Hepatocyte (in vitro differentiated cells): ENCODE measurements at regions not wholly inside any gene's neighbourhood (a gene's known extent, or its start where the extent isn't known, plus 50 kb on each side); places are given as distances from the start of the nearest gene placed in this dataset.

Experiments
- DNase-seq: peaks from one replicate; pipeline ENCODE4 v3.0.0-alpha.2; 2016; ENCODE audit warnings: low spot score
- H2AFZ ChIP-seq: fragments of 200-600 bp; sonication (generic); 2 replicates; pipeline ENCODE4 v1.6.0; 2016; ENCODE audit warnings: antibody characterized with exemption, mild to moderate bottlenecking
- H3K27ac ChIP-seq: fragments of 200-600 bp; sonication (generic); 2 replicates; pipeline ENCODE4 v1.5.1; 2016; ENCODE audit warnings: mild to moderate bottlenecking
- H3K27me3 ChIP-seq: fragments of 200-600 bp; sonication (generic); 2 replicates; pipeline ENCODE4 v1.6.1; 2016
- H3K36me3 ChIP-seq: fragments of 200-600 bp; sonication (generic); replicated peaks from 2 replicates; pipeline ENCODE4 v1.5.1; 2016; ENCODE audit warnings: low read depth; ENCODE audit not compliant: insufficient read depth
- H3K4me1 ChIP-seq: fragments of 200-600 bp; sonication (generic); 2 replicates; pipeline ENCODE4 v1.5.1; 2016; ENCODE audit warnings: mild to moderate bottlenecking, moderate library complexity; ENCODE audit not compliant: insufficient read depth
- H3K4me2 ChIP-seq: fragments of 200-600 bp; sonication (generic); 2 replicates; pipeline ENCODE4 v1.6.0; 2016
- H3K4me3 ChIP-seq: fragments of 200-600 bp; sonication (generic); 2 replicates; pipeline ENCODE4 v1.5.1; 2016; ENCODE audit warnings: mild to moderate bottlenecking
- H3K79me2 ChIP-seq: fragments of 200-600 bp; sonication (generic); 2 replicates; pipeline ENCODE4 v1.6.0; 2017; ENCODE audit warnings: mild to moderate bottlenecking
- H3K9me2 ChIP-seq: fragments of 200-600 bp; sonication (generic); replicated peaks from 2 replicates; pipeline ENCODE4 v1.6.0; 2017; ENCODE audit warnings: mild to moderate bottlenecking; ENCODE audit not compliant: insufficient read depth
- H3K9me3 ChIP-seq: fragments of 200-600 bp; sonication (generic); 2 replicates; pipeline ENCODE4 v1.5.1; 2016; ENCODE audit warnings: low read depth, mild to moderate bottlenecking
- H4K20me1 ChIP-seq: fragments of 200-600 bp; sonication (generic); 2 replicates; pipeline ENCODE4 v1.6.0; 2016; ENCODE audit warnings: mild to moderate bottlenecking; ENCODE audit not compliant: insufficient read depth, poor library complexity, severe bottlenecking
- CTCF ChIP-seq: fragments of 200-600 bp; sonication (generic); IDR thresholded peaks from 2 replicates; pipeline ENCODE4 v1.5.1; 2016; ENCODE audit warnings: antibody characterized with exemption, mild to moderate bottlenecking; ENCODE audit not compliant: poor library complexity
- EZH2 ChIP-seq: fragments of 200-600 bp; sonication (generic); IDR thresholded peaks from 2 replicates; pipeline ENCODE4 v1.6.1; 2016; ENCODE audit warnings: antibody characterized with exemption, mild to moderate bottlenecking, borderline replicate concordance
- EZH2phosphoT487 ChIP-seq: fragments of 200-600 bp; sonication (generic); IDR thresholded peaks from one replicate; pipeline ENCODE4 v1.6.1; 2018; ENCODE audit warnings: antibody characterized with exemption, mild to moderate bottlenecking, low read depth, moderate library complexity; ENCODE audit not compliant: unreplicated experiment, severe bottlenecking
- WGBS: methylation state at CpG from one replicate; pipeline ENCODE4 v1.1.6; 2016; ENCODE audit warnings: low lambda C conversion rate; ENCODE audit errors: missing lambda C conversion rate; 5-methylcytosine and 5-hydroxymethylcytosine counted together

GRCh38 chr1:244159646-244160045 is 108.6 kb downstream of the ZBTB18 start:
- no peaks in the 10 kb centered on the region for H3K9me3 ChIP-seq
- no peaks in the 10 kb centered on the region for H4K20me1 ChIP-seq
- peaks cover 9% of the 10 kb centered on the region for H3K4me1 ChIP-seq
- H3K36me3 ChIP-seq, result no peaks in the 10 kb centered on the region
- TF ChIP-seq EZH2 (no peak), EZH2phosphoT487 (no peak), CTCF (no peak)
- no peak for DNase-seq
- WGBS, result over 99% methylated on average over 8 of the region's 8 CpGs
- no peak overlapping the region for H2AFZ ChIP-seq
- H3K27ac ChIP-seq, result no peak overlapping the region
- no peak overlapping the region for H3K4me3 ChIP-seq
- no peaks in the 10 kb centered on the region for H3K27me3 ChIP-seq
- no peaks in the 10 kb centered on the region for H3K9me2 ChIP-seq
- no peak overlapping the region for H3K4me2 ChIP-seq
- H3K79me2 ChIP-seq, result no peaks in the 10 kb centered on the region

- H3K27me3 ChIP-seq, result no peaks in the 10 kb centered on the region
- H3K4me2 ChIP-seq, result no peak overlapping the region
- no peaks in the 10 kb centered on the region for H3K79me2 ChIP-seq
- peaks cover 9% of the 10 kb centered on the region for H3K4me1 ChIP-seq
- no peaks in the 10 kb centered on the region for H3K9me2 ChIP-seq
- no peak for DNase-seq
- no peaks in the 10 kb centered on the region for H4K20me1 ChIP-seq
- H3K27ac ChIP-seq, result no peak overlapping the region
- H3K4me3 ChIP-seq, result no peak overlapping the region
- WGBS, result 89% methylated on average over 9 of the region's 9 CpGs
- no peak for TF ChIP-seq EZH2
- no peak for TF ChIP-seq EZH2phosphoT487
- TF ChIP-seq CTCF, result no peak
- H3K36me3 ChIP-seq, result no peaks in the 10 kb centered on the region
- H3K9me3 ChIP-seq, result no peaks in the 10 kb centered on the region
- no peak overlapping the region for H2AFZ ChIP-seq
Measured at GRCh38 chr1:244160455-244161235, 109.6 kb downstream of the ZBTB18 start.

GRCh38 chr1:244161236-244161510 is 110.1 kb downstream of the ZBTB18 start:
- Histone ChIP-seq H3K4me2 (no peak overlapping the region), H2AFZ (no peak overlapping the region), H3K79me2 (no peaks in the 10 kb centered on the region), H3K27ac (no peak overlapping the region), H3K4me3 (no peak overlapping the region), H3K27me3 (no peaks in the 10 kb centered on the region), H4K20me1 (no peaks in the 10 kb centered on the region), H3K4me1 (peaks cover 9% of the 10 kb centered on the region), H3K9me2 (no peaks in the 10 kb centered on the region), H3K9me3 (no peaks in the 10 kb centered on the region), H3K36me3 (no peaks in the 10 kb centered on the region)
- DNase-seq, result no peak
- TF ChIP-seq CTCF (no peak), EZH2 (no peak), EZH2phosphoT487 (no peak)
- 62% methylated on average over 5 of the region's 5 CpGs for WGBS
